Right lobe of liver (tissue), 6 donors: ENCODE measurements at regions not wholly inside any gene's neighbourhood (a gene's known extent, or its start where the extent isn't known, plus 50 kb on each side); places are given as distances from the start of the nearest gene placed in this dataset.

Experiments
- ATAC-seq, 4 donors: fragments of 200-7000 bp; cut with Tn5 transposase; one replicate each; pipeline ENCODE4 v1.9.1; 2020; ENCODE audit warnings: mild to moderate bottlenecking in 4 of 4, moderate library complexity in 4 of 4
- DNase-seq, 3 donors: peaks; one replicate each; pipeline ENCODE4 v3.0.0-alpha.2; 2020
- H3K27ac ChIP-seq, 3 donors: fragments of 200-600 bp; one replicate each; pipeline ENCODE4 v1.8.0; 2022
- H3K27me3 ChIP-seq, 2 donors: fragments of 200-600 bp; one replicate each; pipeline ENCODE4 v1.8.0; 2022
- H3K36me3 ChIP-seq, 4 donors: fragments of 200-600 bp; sonication (generic) in 1 of 4; one replicate each; pipeline versions ENCODE4 v1.5.1 to v1.8.0; 2017 to 2022; ENCODE audit warnings: control low read depth in 1 of 4
- H3K4me1 ChIP-seq, 4 donors: fragments of 200-600 bp; sonication (generic) in 1 of 4; one replicate each; pipeline versions ENCODE4 v1.5.1 to v1.8.0; 2017 to 2022; ENCODE audit warnings: control low read depth in 1 of 4
- H3K4me3 ChIP-seq, 3 donors: fragments of 200-600 bp; one replicate each; pipeline ENCODE4 v1.8.0; 2022
- H3K9me3 ChIP-seq, 4 donors: fragments of 200-600 bp; sonication (generic) in 1 of 4; one replicate each; pipeline versions ENCODE4 v1.5.1 to v1.8.0; 2017 to 2022; ENCODE audit warnings: control low read depth in 1 of 4
- POLR2A ChIP-seq: fragments of 450-650 bp; IDR thresholded peaks from one replicate; pipeline ENCODE4 v1.6.1; 2017; ENCODE audit warnings: antibody characterized with exemption, mild to moderate bottlenecking
- WGBS: methylation state at CpG from one replicate; pipeline ENCODE4 v1.1.6; 2018; ENCODE audit warnings: low coverage, low lambda C conversion rate; ENCODE audit not compliant: insufficient coverage; ENCODE audit errors: missing lambda C conversion rate; 5-methylcytosine and 5-hydroxymethylcytosine counted together
- intact Hi-C, 2 donors: fragments of 100-400 bp; cut with DNase I; formaldehyde crosslinking; loops; one replicate each; pipeline versions ENCODE4 v1.11.2 to v1.14.1; 2022
- TF ChIP-seq, protein P1 (sequence below), 4 donors: fragments of 200-600 bp in 3 of 4; fragments of 450-650 bp in 1 of 4; IDR thresholded peaks; one replicate each; pipeline versions ENCODE4 v1.5.1 to v1.8.0; 2016 to 2022; ENCODE audit warnings: antibody characterized with exemption in 4 of 4, mild to moderate bottlenecking in 2 of 4
- donor health status: DM: no; HTN: yes; CAD: no.
- donor health status: DM: no; HTN: no; CAD: no.
- donor health status: DM: no; HTN: no; CAD: no.
- donor health status: DM: no; HTN: yes; CAD: no.
- donor health status: DM: no; HTN: yes; CAD: no.

DNA sequence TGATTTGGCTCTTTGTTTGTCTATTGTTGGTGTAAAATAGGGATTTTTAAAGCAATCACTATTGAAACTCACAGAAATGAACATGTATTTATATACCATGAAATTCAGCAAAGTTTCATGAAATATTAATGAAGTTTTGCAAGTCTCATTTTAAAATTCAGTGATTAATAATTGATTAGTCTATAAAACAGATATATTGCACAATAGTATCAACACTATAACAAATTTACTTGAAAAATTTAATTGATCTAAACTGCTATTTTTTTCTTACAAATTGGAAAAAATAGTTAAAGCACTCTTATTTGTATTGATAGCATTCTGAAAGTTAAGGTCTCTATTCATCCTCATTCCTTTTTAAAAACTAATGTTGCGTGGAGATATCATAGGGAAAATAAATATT is 121.0 kb upstream of the PCDH9 start:
- Histone ChIP-seq H3K36me3 (no peaks in the 10 kb centered on the region), H3K4me3 (no peak overlapping the region), H3K27me3 (no peaks in the 10 kb centered on the region), H3K9me3 (no peaks in the 10 kb centered on the region), H3K4me1 (no peaks in the 10 kb centered on the region), H3K27ac (no peak overlapping the region)
- WGBS, result 65% methylated on average over 1 of the region's 1 CpG
- TF ChIP-seq, protein P1, sequence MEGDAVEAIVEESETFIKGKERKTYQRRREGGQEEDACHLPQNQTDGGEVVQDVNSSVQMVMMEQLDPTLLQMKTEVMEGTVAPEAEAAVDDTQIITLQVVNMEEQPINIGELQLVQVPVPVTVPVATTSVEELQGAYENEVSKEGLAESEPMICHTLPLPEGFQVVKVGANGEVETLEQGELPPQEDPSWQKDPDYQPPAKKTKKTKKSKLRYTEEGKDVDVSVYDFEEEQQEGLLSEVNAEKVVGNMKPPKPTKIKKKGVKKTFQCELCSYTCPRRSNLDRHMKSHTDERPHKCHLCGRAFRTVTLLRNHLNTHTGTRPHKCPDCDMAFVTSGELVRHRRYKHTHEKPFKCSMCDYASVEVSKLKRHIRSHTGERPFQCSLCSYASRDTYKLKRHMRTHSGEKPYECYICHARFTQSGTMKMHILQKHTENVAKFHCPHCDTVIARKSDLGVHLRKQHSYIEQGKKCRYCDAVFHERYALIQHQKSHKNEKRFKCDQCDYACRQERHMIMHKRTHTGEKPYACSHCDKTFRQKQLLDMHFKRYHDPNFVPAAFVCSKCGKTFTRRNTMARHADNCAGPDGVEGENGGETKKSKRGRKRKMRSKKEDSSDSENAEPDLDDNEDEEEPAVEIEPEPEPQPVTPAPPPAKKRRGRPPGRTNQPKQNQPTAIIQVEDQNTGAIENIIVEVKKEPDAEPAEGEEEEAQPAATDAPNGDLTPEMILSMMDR (IDR thresholded peaks at IDR 0.05), result no peak
- no peak for TF ChIP-seq POLR2A
- ATAC-seq, result no peak
- intact Hi-C loops, result no loop called here
- no peak for DNase-seq

DNA sequence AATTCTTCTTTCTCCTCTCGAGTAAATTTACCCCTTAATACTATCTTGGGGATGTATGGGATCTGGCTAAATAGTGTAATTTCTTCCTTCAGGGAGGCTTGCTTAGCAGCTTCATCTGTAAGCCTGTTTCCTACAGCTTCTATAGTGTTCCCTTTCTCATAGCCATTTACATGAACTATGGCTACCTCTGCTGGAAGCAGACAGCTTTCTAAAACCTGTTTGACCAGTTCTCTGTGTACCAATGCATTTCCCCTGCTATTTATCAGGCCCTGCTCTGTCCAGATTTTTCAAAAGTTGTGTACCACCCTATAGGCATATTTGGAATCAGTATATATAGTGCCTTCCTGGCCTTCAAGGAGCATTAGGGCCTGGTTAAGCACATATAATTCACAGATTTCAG is 113.6 kb upstream of the PCDH9 start:
- no peak overlapping the region for H3K27ac ChIP-seq
- H3K4me1 ChIP-seq, result no peaks in the 10 kb centered on the region
- intact Hi-C loops, result no loop called here
- TF ChIP-seq POLR2A, result no peak
- TF ChIP-seq, protein P1 (IDR thresholded peaks at IDR 0.05), result no peak
- DNase-seq (no peak), ATAC-seq (no peak)
- H3K9me3 ChIP-seq, result no peaks in the 10 kb centered on the region
- no peaks in the 10 kb centered on the region for H3K36me3 ChIP-seq
- H3K27me3 ChIP-seq, result no peaks in the 10 kb centered on the region
- 36% methylated on average over 1 of the region's 1 CpG for WGBS
- H3K4me3 ChIP-seq, result no peak overlapping the region

DNA sequence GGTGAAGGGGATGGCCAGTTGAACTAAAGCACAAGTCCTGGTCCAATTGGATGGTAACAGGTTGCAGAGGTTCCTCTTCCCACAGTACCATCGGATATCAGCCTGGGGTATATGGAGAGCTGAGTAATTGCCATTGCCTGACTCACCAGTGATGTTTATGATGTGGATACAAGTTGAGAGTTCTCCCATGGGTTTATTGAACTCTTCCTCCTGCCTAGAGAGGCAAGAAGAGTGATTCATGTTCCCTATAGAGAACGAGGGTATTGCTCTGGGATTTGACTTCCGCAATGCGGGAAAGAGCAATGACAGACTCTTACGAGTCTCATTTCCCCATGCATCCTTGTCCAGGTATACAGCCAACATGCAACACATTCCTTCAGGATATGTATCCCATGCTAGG is 111.3 kb upstream of the PCDH9 start:
- intact Hi-C loops, result no loop called here

DNA sequence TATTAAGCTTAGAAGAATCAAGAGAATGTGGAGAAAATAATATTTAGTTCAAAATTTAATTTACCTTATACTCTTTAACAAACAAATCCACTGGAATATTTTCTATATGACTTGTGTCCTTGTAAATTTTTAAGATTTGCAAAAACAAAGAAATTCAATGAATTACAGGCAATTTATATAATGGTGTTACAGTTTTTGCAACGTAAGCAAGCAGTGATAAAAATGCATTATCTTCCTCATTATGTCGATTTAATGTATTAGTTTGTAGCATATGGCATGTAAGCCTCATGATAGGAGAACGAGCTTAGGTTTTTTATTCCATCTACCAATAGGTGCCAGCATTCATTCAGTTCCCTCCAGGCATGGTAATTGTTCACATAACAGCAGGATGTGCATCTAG is 100.0 kb upstream of the PCDH9 start:
- no peaks in the 10 kb centered on the region for H3K27me3 ChIP-seq
- TF ChIP-seq POLR2A, result no peak
- TF ChIP-seq, protein P1 (IDR thresholded peaks at IDR 0.05), result no peak
- intact Hi-C loops, result no loop called here
- 40% methylated on average over 3 of the region's 3 CpGs for WGBS
- DNase-seq (no peak), ATAC-seq (no peak)
- H3K36me3 ChIP-seq, result no peaks in the 10 kb centered on the region
- no peak overlapping the region for H3K27ac ChIP-seq
- no peaks in the 10 kb centered on the region for H3K9me3 ChIP-seq
- no peak overlapping the region for H3K4me3 ChIP-seq
- no peaks in the 10 kb centered on the region for H3K4me1 ChIP-seq

More for the DNA sequence above, 111.3 kb upstream of the PCDH9 start:
- TF ChIP-seq, protein P1 (IDR thresholded peaks at IDR 0.05), result no peak
- TF ChIP-seq POLR2A, result no peak
- ATAC-seq (no peak), DNase-seq (no peak)
- H3K4me1 ChIP-seq, result no peaks in the 10 kb centered on the region
- WGBS, result 73% methylated on average over 5 of the region's 5 CpGs
- H3K4me3 ChIP-seq, result no peak overlapping the region
- no peaks in the 10 kb centered on the region for H3K36me3 ChIP-seq
- H3K27me3 ChIP-seq, result no peaks in the 10 kb centered on the region
- no peak overlapping the region for H3K27ac ChIP-seq
- no peaks in the 10 kb centered on the region for H3K9me3 ChIP-seq

DNA sequence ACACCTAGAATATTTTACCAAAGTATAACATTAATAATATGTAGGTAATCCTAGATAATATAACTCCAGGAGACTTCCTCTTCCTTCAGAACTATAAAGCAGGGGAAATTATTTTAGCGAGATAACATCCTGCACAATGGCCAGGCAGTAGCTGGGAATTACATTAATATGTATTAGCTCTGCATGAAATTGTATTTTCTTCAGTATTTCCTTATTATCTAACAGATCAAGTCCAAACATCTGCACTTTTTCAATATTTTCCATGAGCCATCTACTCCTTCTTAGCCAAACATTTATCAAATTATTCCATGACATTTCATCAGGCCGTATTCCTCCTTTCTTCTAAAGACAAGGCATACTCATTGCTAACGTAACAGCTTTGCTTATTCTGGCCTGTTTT is 98.8 kb upstream of the PCDH9 start:
- DNase-seq, result no peak
- no peak overlapping the region for H3K4me3 ChIP-seq
- WGBS, result 53% methylated on average over 3 of the region's 3 CpGs
- no peaks in the 10 kb centered on the region for H3K36me3 ChIP-seq
- no peaks in the 10 kb centered on the region for H3K27me3 ChIP-seq
- intact Hi-C loops, result no loop called here
- H3K9me3 ChIP-seq, result no peaks in the 10 kb centered on the region
- H3K27ac ChIP-seq, result no peak overlapping the region
- no peak for ATAC-seq
- TF ChIP-seq POLR2A, result no peak
- TF ChIP-seq, protein P1 (IDR thresholded peaks at IDR 0.05), result no peak
- no peaks in the 10 kb centered on the region for H3K4me1 ChIP-seq
